ENCODE measurements at regions not wholly inside any gene's neighbourhood (a gene's known extent, or its start where the extent isn't known, plus 50 kb on each side); places are given as distances from the start of the nearest gene placed in this dataset.

GRCh38 chr9:530681-531080 is 310.8 kb upstream of the DMRT1 start:
- TF ChIP-seq CTCF (conservative IDR thresholded peaks at IDR 0.05; ENCODE audit: low read length), result no peak
- no peak for TF ChIP-seq EZH2phosphoT487 (IDR thresholded peaks at IDR 0.05; ENCODE audit: borderline replicate concordance, low read depth, low read length)

All from OCI-LY7 (cell line).